GM18519 (cell line): ENCODE measurements at regions not wholly inside any gene's neighbourhood (a gene's known extent, or its start where the extent isn't known, plus 50 kb on each side); places are given as distances from the start of the nearest gene placed in this dataset.

Source experiments
- ATAC-seq: cut with Tn5 transposase; IDR thresholded peaks from one replicate; pipeline ENCODE4 v1.9.1; 2021; ENCODE audit warnings: mild to moderate bottlenecking, moderate library complexity; ENCODE audit not compliant: unreplicated experiment, low FRiP score

GRCh38 chr9:88730780-88731179 is 195.8 kb downstream of the NXNL2 start:
- no peak for ATAC-seq

- ATAC-seq = no peak
Observed at GRCh38 chr9:88732128-88732527, 197.2 kb downstream of the NXNL2 start.

- ATAC-seq = no peak
Observed at GRCh38 chr9:88733651-88734421, 198.9 kb downstream of the NXNL2 start.

DNA sequence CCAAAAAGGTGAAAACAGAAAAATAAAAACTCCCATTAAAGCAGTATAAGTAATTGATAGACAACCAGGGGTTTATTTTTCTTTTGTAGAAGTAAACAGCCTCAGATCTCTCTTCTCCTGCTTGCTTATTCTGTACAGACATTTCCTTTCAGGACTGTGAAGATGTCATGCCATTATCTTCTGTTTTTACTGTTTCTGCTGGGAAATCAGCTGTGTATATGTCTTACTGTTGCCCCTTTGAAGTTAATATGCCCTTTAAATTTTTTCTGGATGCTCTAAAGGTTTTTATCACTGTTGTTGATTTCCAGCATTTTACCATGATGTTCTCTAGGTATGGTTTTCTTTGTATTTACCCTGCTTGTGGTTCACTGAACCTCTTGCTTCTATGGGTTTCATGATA is 199.5 kb downstream of the NXNL2 start:
- no peak for ATAC-seq

DNA sequence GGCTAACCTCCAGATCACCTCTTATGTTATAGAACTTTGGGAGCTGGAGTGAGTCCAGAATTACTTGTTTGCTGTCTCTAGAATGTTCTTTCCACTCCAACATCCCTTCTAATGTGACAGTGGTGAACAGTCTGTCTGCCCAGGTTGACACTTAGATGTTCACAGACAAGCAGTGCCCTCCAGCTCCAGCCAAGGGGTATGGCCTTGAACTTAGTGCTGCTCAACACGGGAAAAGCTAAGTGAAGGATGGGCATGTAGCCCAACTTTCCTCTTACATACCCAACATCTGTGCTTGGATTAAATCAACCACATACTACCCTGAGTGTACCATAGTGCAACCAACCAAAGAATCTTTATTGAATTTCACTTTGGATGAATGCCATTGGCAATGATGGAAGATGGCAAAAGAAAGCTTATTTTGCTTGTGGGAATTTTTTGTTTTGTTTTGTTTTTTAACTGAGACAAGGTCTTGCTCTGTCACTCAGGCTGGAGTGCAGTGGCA is 201.2 kb downstream of the NXNL2 start:
- ATAC-seq = no peak

DNA sequence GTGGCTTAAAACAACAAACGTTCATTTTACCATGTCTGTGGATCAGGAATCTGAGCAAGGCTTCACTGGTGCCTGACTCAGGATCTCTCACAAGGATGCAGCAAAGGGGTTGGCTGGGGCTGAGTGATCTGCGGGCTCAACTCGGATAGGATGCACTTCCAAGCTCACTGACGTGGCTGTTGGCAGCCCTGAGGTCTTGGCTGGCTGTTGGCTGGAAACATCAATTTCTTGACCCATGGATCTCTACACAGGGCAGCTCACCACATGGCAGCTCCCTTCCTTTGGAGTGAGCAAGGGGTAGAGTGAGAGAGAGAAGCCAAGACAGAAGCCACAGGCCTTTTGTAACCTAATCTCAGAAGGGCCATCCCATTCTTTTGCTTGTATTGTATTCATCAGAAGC is 202.1 kb downstream of the NXNL2 start:
- ATAC-seq = no peak

DNA sequence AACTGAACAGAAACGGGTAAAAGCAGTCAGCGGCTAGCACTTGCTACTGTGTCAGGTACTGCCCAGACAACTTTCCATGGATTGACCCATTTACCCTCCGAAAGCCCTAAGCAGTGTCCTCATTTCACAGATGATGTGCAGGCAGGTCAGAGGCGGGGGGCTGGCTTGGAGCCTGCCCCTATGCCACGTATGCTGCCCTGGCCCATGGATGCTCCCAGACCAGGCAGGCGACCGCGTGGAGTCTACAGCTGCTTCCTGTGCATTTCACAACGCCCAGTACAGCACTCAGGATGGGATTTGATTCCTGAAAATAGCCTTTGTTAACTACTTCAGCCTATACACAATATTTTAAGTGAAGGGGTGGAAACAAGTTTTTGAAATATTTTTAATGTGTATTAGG is 202.9 kb downstream of the NXNL2 start:
- ATAC-seq = no peak

DNA sequence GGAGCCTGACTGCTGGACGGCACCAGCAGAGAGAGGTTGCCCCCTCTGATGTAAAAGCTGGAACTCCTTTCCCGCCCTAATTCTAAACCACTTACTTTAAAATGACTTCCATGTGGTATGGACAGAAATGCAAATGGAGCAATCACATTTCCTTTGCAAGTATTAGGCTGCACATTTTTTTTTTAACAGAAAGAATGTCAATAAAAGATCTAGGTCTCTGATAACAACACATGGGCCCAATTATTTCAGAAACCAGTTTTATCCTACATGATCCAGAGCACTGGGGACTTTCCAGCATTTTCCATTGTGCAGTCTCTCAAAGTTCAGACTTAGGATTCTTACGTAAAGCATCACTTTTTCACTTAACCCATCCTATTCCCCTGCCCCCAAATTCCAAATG is 203.7 kb downstream of the NXNL2 start:
- ATAC-seq = no peak

- no peak for ATAC-seq
Observed at GRCh38 chr9:88739373-88739772, 204.4 kb downstream of the NXNL2 start.

GRCh38 chr9:88740844-88741243 is 205.9 kb downstream of the NXNL2 start:
- ATAC-seq = no peak

- ATAC-seq = no peak
Observed at GRCh38 chr9:88741335-88741734, 206.4 kb downstream of the NXNL2 start.

GRCh38 chr9:88742483-88742882 is 207.5 kb downstream of the NXNL2 start:
- ATAC-seq = no peak

DNA sequence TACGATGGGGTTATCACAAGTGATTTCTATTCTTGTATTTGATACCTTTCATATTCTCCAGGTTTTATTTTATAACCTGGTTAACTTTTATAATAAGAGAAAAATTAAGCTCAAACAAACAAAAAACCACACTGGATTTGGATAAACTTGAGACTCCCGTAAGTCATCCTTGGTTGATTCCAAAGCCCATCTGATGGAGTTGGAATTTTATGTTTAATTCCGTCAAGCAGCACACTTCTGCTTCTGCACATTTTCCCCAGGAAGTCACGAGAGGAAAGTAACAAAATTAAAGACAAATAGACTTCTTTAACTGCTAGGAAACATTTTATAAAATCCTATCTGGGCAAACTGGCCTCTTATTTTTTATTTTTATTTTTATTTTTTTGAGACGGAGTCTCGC is 207.9 kb downstream of the NXNL2 start:
- ATAC-seq = no peak

GRCh38 chr9:88745276-88746001 is 210.5 kb downstream of the NXNL2 start:
- no peak for ATAC-seq

DNA sequence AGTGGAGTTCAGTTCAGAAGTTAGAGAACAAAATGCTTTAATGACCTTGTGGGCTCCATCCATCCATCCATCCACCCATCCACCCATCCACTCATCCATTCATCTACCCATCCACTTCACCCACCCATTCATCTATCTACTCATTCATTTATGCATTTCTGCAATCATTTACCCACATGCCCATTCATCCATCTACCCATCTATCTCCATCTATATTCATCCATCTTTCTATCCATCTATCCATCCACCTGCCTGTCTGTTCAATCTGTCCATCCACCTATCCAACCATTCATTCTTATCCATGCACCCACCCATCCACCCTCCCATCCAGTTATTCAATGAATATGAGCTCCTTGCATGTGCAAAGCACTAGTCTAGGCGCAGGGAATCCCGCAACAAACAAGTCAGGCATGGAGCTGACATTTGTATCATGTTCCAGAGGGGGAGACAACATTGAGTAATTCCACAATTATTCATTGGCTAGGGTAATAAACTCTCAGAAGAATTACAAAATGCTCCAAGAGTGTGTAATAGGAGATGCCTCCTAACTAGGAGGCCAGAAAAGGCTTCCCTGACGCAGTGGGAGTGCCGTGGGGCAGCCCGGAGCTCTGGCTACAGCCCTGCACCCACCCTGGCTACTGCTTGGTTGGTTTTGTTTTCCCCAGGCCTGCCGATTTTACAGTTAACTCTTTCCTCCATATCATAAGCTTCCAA is 211.2 kb downstream of the NXNL2 start:
- ATAC-seq = no peak

DNA sequence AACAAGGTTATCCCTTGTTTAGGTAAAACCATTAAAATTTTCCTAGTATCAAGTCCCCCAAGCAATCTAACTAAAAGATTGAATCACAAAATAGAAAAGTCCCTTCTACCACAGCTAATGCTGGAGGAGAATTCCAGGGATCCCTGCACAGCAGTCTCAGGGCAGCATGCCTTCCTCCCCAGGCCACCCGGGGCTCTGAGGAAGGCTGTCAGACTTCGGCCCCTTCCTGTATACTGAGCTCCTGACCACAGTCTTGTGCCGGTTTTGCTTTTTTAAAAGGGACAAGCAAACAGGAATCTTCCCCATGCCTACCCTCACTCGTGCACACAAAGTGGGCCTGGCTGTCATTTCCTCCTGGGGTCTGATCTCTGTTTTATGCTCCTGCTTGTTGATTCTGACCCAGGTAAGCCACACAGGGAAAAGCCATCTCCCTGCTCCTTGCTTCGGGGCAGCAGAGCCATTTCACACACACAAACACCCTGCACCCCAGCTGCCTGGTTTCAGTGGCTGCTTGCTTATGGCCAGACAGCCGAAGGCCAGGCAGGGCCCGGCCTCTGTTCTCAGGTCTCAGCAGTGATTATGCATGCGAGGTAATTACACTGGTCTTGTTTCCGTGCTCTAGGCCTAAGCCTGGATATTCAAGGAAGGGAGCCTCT is 211.9 kb downstream of the NXNL2 start:
- no peak for ATAC-seq

DNA sequence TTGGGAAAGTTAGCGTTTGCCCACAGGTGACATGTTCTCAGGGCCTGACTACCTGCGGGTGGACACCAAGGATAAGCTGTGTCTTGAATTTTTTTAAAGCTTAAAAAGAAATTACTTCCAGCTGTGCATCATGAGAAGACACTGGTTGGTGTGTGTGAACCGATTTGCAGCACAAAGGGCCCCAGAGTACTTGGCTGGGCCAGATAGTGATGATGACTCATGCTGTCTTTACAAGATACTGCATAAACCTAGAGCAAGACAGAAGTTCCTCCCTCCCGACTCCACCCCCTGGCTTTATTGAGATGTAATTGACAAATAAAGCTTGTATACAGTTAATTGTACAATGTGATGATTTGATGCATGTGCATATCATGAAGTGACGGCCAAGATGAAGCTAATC is 212.8 kb downstream of the NXNL2 start:
- ATAC-seq = no peak

DNA sequence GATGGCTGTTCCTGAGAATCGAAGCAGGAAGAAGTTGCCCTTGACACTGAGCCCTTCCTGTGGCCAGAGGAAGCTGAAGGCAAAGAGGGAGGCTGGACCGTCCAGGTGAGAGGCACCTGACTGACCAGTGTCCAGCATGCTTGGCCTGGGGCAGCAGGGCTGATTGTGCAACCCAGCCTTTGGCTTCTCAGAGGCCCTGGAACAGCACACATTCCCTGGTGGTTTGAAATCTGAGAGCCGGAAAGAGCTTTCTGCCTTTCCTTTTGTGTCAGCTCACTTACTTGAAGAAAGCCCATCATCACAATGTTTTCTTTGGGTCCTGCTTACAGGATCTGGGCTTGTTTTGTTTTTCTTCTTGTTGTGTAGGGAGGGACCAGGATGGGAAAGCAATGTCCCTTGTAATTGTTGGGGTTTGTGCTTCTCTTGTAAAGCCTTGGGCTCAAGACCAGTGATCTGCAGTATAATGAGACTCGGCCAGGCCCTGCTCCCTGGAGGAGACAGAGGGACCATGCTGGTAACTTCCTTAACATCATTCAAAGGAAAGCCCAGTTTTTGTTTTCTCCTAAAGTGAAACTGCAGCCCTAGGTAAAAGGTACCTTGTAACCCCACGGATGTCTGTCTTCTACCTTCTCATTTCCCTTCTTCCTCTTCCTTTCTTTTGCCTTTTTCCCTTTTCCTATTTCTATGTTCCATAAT is 213.7 kb downstream of the NXNL2 start:
- no peak for ATAC-seq

GRCh38 chr9:88749420-88749819 is 214.4 kb downstream of the NXNL2 start:
- ATAC-seq = no peak

- ATAC-seq = no peak
Observed at GRCh38 chr9:88750832-88751360, 215.9 kb downstream of the NXNL2 start.
